GM12878 (cell line): ENCODE measurements at regions not wholly inside any gene's neighbourhood (a gene's known extent, or its start where the extent isn't known, plus 50 kb on each side); places are given as distances from the start of the nearest gene placed in this dataset.

Experiments
- ATAC-seq: fragments of 200-7000 bp; cut with Tn5 transposase; 3 replicates; pipeline ENCODE4 v1.9.1; 2020; ENCODE audit warnings: mild to moderate bottlenecking, moderate library complexity
- BruUV-seq: library from RNA; stranded (reverse); fragments of 400-500 nt; replicated peaks from 2 replicates; lab custom pipeline; 2021; lab: Mats Ljungman, UMichigan
- CTCF ChIA-PET: fragments of 300-600 bp; sonication (Branson Sonifier 250); formaldehyde crosslinking; extraction: SDS; loops from one replicate; lab custom pipeline; 2021; ENCODE audit warnings: inconsistent platforms; lab: Yijun Ruan, JAX
- POLR2A ChIA-PET: fragments of 350-600 bp; formaldehyde crosslinking; extraction: SDS; loops from one replicate; lab custom pipeline; 2021; ENCODE audit warnings: inconsistent platforms; lab: Charles Lee
- RAD21 ChIA-PET: fragments of 300-600 bp; sonication (Branson Sonifier 250); formaldehyde crosslinking; loops from one replicate; lab custom pipeline; 2023; ENCODE audit warnings: antibody characterized with exemption; ENCODE audit not compliant: unreplicated experiment; lab: Charles Lee
- SMC1A ChIA-PET: fragments of 300-600 bp; sonication (Branson Sonifier 250); formaldehyde crosslinking; loops from one replicate; lab custom pipeline; 2023; ENCODE audit not compliant: unreplicated experiment, uncharacterized antibody; lab: Charles Lee
- DNase-seq: peaks from one replicate; pipeline ENCODE4 v3.0.0-alpha.2; 2011; ENCODE audit warnings: low read depth, low spot score
- FAIRE-seq: peaks from 3 replicates; lab custom pipeline; 2011; peaks lifted over from hg19 to GRCh38; lab: Jason Lieb, UNC
- H2AFZ ChIP-seq: 2 replicates; pipeline ENCODE4 v1.6.0; 2011; ENCODE audit warnings: low read depth, low read length, control low read depth; ENCODE audit not compliant: control insufficient read depth
- H3K27ac ChIP-seq: 2 replicates; pipeline ENCODE4 v1.5.1; 2011; ENCODE audit warnings: control low read depth; ENCODE audit not compliant: control insufficient read depth, insufficient read depth
- H3K27me3 ChIP-seq, 2 experiments: replicated peaks in 1 of 2; 2 replicates each; pipeline versions ENCODE4 v1.6.0 to v1.6.1; 2011; ENCODE audit warnings: low read length in 1 of 2; ENCODE audit not compliant: control insufficient read depth in 2 of 2, insufficient read depth in 2 of 2
- H3K36me3 ChIP-seq, 2 experiments: 2 replicates each; pipeline ENCODE4 v1.5.1; 2011; ENCODE audit warnings: low read length in 1 of 2; ENCODE audit not compliant: control insufficient read depth in 2 of 2, insufficient read depth in 2 of 2
- H3K4me1 ChIP-seq: 2 replicates; pipeline ENCODE4 v1.6.1; 2011; ENCODE audit warnings: mild to moderate bottlenecking, low read length, moderate library complexity, mixed read lengths; ENCODE audit not compliant: control insufficient read depth, insufficient read depth
- H3K4me2 ChIP-seq: 2 replicates; pipeline ENCODE4 v1.6.0; 2011; ENCODE audit warnings: control low read depth; ENCODE audit not compliant: control insufficient read depth, insufficient read depth
- H3K4me3 ChIP-seq: fragments of 200-600 bp; sonication (generic); 2 replicates; pipeline ENCODE4 v1.5.1; 2016
- H3K79me2 ChIP-seq: 2 replicates; pipeline ENCODE4 v1.6.0; 2011; ENCODE audit warnings: low read length; ENCODE audit not compliant: control insufficient read depth, insufficient read depth
- H3K9ac ChIP-seq: 2 replicates; pipeline ENCODE4 v1.8.0; 2011; ENCODE audit warnings: low read length, control low read depth, mixed read lengths; ENCODE audit not compliant: control insufficient read depth, insufficient read depth
- H3K9me3 ChIP-seq: replicated peaks from 3 replicates; pipeline ENCODE4 v1.5.1; 2011; ENCODE audit warnings: mild to moderate bottlenecking, low read length; ENCODE audit not compliant: control insufficient read depth, insufficient read depth
- H4K20me1 ChIP-seq: 2 replicates; pipeline ENCODE4 v1.6.0; 2011; ENCODE audit not compliant: control insufficient read depth, insufficient read depth
- BRCA1 ChIP-seq: IDR thresholded peaks from 2 replicates; pipeline ENCODE4 v1.6.1; 2011; ENCODE audit warnings: low read depth, low read length, improper control_type of control experiment
- CEBPB ChIP-seq, 2 experiments: fragments of 150-350 bp in 1 of 2; IDR thresholded peaks; 2 replicates each; pipeline ENCODE4 v1.6.1; 2012 to 2014; ENCODE audit warnings: low read depth in 2 of 2, low read length in 2 of 2, borderline replicate concordance in 1 of 2, inconsistent platforms in 1 of 2
- EED ChIP-seq: sonication (generic); IDR thresholded peaks from 2 replicates; pipeline ENCODE4 v1.6.1; 2016; ENCODE audit warnings: antibody characterized with exemption, low read depth
- KAT2A ChIP-seq: conservative IDR thresholded peaks from 2 replicates; pipeline ENCODE4 v1.6.1; 2011; ENCODE audit warnings: low read depth, low read length; ENCODE audit not compliant: control insufficient read depth
- KDM1A ChIP-seq: fragments of 200-600 bp; sonication (generic); IDR thresholded peaks from 2 replicates; pipeline ENCODE4 v1.6.1; 2016; ENCODE audit warnings: borderline replicate concordance
- MEF2A ChIP-seq: IDR thresholded peaks from 2 replicates; pipeline ENCODE4 v1.6.1; 2011; ENCODE audit warnings: low read depth, mild to moderate bottlenecking, low read length, moderate library complexity; ENCODE audit not compliant: insufficient read depth
- NKRF ChIP-seq: fragments of 450-650 bp; conservative IDR thresholded peaks from 2 replicates; pipeline ENCODE4 v1.6.1; 2017; ENCODE audit warnings: mild to moderate bottlenecking, moderate library complexity
- RB1 ChIP-seq: fragments of 450-650 bp; formaldehyde crosslinking; IDR thresholded peaks from 2 replicates; pipeline ENCODE4 v1.6.1; 2017; ENCODE audit warnings: mild to moderate bottlenecking, borderline replicate concordance
- RELB ChIP-seq: fragments of 450-650 bp; IDR thresholded peaks from 2 replicates; pipeline ENCODE4 v1.6.1; 2017; ENCODE audit warnings: low read depth, mild to moderate bottlenecking, moderate library complexity
- TBL1XR1 ChIP-seq: IDR thresholded peaks from 2 replicates; pipeline ENCODE4 v1.6.1; 2012; ENCODE audit warnings: low read depth, low read length, improper control_type of control experiment
- YBX1 ChIP-seq: fragments of 450-650 bp; IDR thresholded peaks from 2 replicates; pipeline ENCODE4 v1.6.1; 2016; ENCODE audit warnings: antibody characterized with exemption
- ZNF384 ChIP-seq: IDR thresholded peaks from 2 replicates; pipeline ENCODE4 v1.6.1; 2012; ENCODE audit warnings: low read depth, mild to moderate bottlenecking, low read length, improper control_type of control experiment, borderline replicate concordance
- ZSCAN29 ChIP-seq: fragments of 450-650 bp; IDR thresholded peaks from 2 replicates; pipeline ENCODE4 v1.6.1; 2017; ENCODE audit warnings: mild to moderate bottlenecking, moderate library complexity
- in situ Hi-C: fragments of 300-500 bp; cut with MboI; formaldehyde crosslinking; loops from 9 replicates; pipeline ENCODE4 v1.14.3; 2018; ENCODE audit warnings: mixed read lengths
- intact Hi-C: fragments of 100-400 bp; cut with micrococcal nuclease; formaldehyde crosslinking; loops from one replicate; pipeline ENCODE4 v1.14.2; 2022; ENCODE audit not compliant: unreplicated experiment
- TF ChIP-seq, protein P1 (sequence below): fragments of 450-650 bp; IDR thresholded peaks from 2 replicates; pipeline ENCODE4 v1.6.1; 2017; ENCODE audit warnings: mild to moderate bottlenecking, moderate library complexity
- TF ChIP-seq, protein P2 (sequence below): IDR thresholded peaks from 2 replicates; pipeline ENCODE4 v1.6.1; 2012; ENCODE audit warnings: low read depth, low read length, improper control_type of control experiment
- TF ChIP-seq, protein P3 (sequence below): IDR thresholded peaks from 2 replicates; pipeline ENCODE4 v1.6.1; 2011; ENCODE audit warnings: low read depth, mild to moderate bottlenecking, low read length, moderate library complexity, borderline replicate concordance; ENCODE audit errors: extremely low read depth

DNA sequence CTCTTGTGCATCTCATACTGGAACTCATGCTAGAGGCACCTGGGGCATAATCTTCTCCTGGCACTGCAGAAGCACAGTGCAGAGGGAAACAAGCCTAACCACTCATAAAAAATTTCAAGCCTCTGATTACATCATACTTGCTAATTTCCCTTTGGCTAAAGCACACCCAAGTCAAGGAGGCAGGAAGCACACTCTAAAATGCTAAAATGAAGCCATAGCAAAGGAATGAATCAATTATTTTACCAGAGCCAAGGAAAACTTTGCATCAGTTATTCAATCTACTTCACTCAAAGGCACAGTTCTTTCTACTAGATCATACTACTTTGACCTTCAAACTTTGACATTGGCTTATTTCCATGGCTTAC is 79.6 kb upstream of the SPOPL start:
- no peak overlapping the region for H3K27ac ChIP-seq
- ATAC-seq = no peak
- SMC1A ChIA-PET = interaction anchor here (1.1 to 1.5 kb wide), 2 partner anchors 9 to 53 kb away, joined by 3 to 4 read pairs; no protein-coding TSS in a partner anchor
- RAD21 ChIA-PET = no interaction called here
- H3K79me2 ChIP-seq = no peaks in the 10 kb centered on the region
- H4K20me1 ChIP-seq = no peaks in the 10 kb centered on the region
- no peaks in the 10 kb centered on the region for H3K4me1 ChIP-seq
- H3K4me2 ChIP-seq = no peak overlapping the region
- no peak overlapping the region for H3K4me3 ChIP-seq
- in situ Hi-C loops (no loop called here), intact Hi-C loops (no loop called here)
- H3K9me3 ChIP-seq = no peaks in the 10 kb centered on the region; the same call in 2 of the 3 replicates
- POLR2A ChIA-PET = no interaction called here
- no TSS peak for BruUV-seq
- DNase-seq = no peak
- CTCF ChIA-PET = no interaction called here
- no peaks in the 10 kb centered on the region for H3K27me3 ChIP-seq
- FAIRE-seq = no peak
- TF ChIP-seq NKRF (no peak), MEF2A (no peak), KDM1A (no peak), KAT2A (no peak), EED (no peak), BRCA1 (no peak), TBL1XR1 (no peak), RELB (no peak), ZSCAN29 (no peak), YBX1 (no peak), RB1 (no peak), CEBPB (IDR thresholded peaks at IDR 0.05; ENCODE audit: borderline replicate concordance in 1 of 2, low read depth in 2 of 2, low read length in 2 of 2) (no peak), ZNF384 (no peak)
- TF ChIP-seq, protein P1, sequence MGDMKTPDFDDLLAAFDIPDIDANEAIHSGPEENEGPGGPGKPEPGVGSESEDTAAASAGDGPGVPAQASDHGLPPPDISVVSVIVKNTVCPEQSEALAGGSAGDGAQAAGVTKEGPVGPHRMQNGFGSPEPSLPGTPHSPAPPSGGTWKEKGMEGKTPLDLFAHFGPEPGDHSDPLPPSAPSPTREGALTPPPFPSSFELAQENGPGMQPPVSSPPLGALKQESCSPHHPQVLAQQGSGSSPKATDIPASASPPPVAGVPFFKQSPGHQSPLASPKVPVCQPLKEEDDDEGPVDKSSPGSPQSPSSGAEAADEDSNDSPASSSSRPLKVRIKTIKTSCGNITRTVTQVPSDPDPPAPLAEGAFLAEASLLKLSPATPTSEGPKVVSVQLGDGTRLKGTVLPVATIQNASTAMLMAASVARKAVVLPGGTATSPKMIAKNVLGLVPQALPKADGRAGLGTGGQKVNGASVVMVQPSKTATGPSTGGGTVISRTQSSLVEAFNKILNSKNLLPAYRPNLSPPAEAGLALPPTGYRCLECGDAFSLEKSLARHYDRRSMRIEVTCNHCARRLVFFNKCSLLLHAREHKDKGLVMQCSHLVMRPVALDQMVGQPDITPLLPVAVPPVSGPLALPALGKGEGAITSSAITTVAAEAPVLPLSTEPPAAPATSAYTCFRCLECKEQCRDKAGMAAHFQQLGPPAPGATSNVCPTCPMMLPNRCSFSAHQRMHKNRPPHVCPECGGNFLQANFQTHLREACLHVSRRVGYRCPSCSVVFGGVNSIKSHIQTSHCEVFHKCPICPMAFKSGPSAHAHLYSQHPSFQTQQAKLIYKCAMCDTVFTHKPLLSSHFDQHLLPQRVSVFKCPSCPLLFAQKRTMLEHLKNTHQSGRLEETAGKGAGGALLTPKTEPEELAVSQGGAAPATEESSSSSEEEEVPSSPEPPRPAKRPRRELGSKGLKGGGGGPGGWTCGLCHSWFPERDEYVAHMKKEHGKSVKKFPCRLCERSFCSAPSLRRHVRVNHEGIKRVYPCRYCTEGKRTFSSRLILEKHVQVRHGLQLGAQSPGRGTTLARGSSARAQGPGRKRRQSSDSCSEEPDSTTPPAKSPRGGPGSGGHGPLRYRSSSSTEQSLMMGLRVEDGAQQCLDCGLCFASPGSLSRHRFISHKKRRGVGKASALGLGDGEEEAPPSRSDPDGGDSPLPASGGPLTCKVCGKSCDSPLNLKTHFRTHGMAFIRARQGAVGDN = no peak
- TF ChIP-seq, protein P2, sequence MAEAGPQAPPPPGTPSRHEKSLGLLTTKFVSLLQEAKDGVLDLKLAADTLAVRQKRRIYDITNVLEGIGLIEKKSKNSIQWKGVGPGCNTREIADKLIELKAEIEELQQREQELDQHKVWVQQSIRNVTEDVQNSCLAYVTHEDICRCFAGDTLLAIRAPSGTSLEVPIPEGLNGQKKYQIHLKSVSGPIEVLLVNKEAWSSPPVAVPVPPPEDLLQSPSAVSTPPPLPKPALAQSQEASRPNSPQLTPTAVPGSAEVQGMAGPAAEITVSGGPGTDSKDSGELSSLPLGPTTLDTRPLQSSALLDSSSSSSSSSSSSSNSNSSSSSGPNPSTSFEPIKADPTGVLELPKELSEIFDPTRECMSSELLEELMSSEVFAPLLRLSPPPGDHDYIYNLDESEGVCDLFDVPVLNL = no peak
- TF ChIP-seq, protein P3, sequence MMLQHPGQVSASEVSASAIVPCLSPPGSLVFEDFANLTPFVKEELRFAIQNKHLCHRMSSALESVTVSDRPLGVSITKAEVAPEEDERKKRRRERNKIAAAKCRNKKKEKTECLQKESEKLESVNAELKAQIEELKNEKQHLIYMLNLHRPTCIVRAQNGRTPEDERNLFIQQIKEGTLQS = no peak
- H3K36me3 ChIP-seq = no peaks in the 10 kb centered on the region
- H2AFZ ChIP-seq = no peak overlapping the region
- no peak overlapping the region for H3K9ac ChIP-seq
